ENCODE measurements at regions not wholly inside any gene's neighbourhood (a gene's known extent, or its start where the extent isn't known, plus 50 kb on each side); places are given as distances from the start of the nearest gene placed in this dataset.
"Not testable (repeated sequence)": the region's sequence is repeated elsewhere in the genome, so short reads cannot be mapped to it uniquely, and the experiment has no call there.

DNA sequence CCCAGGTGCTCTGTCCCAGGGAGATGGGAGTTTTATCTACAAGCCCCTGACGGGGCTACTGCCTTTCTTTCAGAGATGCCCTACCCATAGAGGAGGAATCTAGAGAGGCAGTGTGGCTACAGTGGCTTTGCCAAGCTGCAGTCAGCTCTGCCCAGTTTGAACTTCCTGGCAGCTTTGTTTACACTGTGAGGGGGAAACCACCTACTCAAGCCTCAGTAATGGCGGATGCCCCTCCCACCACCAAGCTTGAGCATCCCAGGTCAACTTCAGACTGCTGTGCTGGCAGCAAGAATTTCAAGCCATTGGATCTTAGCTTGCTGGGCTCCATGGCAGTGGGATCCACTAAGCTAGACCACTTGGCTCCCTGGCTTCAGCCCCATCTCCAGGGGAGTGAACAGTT is 53.1 kb upstream of the TMEM252 start:
- not testable (repeated sequence) for DNase-seq; ATAC-seq; H3K27me3 Mint-ChIP-seq; H3K4me3 Mint-ChIP-seq; H3K27ac Mint-ChIP-seq; H3K4me1 Mint-ChIP-seq; H3K36me3 Mint-ChIP-seq (ENCODE audit: low read depth); H3K9me3 Mint-ChIP-seq

DNA sequence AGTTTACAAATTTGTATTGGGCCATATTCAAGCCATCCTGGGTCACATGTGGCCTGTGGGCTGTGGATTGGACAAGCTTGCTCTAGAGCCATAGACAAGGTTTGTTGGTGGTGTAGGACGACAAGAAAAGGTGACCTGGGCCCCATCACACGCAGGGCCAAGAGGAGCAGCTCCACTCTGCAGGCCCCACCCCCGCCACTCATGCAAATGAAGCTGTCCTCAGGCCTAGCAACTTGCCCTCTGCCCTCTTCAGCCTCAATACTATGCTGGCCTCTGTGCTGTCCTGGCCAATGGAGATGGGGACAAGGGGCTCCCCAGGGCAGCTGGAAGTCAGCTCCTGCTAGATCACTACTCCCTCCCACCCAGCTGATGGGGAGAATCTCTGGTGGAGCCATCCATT is 55.2 kb upstream of the TMEM252 start:
- no peak for DNase-seq
- Mint-ChIP-seq H3K4me1 (peaks cover 2% of the 10 kb centered on the region), H3K36me3 (ENCODE audit: low read depth) (no peaks in the 10 kb centered on the region), H3K27me3 (peaks cover 11% of the 10 kb centered on the region), H3K4me3 (no peak overlapping the region), H3K9me3 (no peaks in the 10 kb centered on the region), H3K27ac (no peak overlapping the region)
- ATAC-seq, result no peak

DNA sequence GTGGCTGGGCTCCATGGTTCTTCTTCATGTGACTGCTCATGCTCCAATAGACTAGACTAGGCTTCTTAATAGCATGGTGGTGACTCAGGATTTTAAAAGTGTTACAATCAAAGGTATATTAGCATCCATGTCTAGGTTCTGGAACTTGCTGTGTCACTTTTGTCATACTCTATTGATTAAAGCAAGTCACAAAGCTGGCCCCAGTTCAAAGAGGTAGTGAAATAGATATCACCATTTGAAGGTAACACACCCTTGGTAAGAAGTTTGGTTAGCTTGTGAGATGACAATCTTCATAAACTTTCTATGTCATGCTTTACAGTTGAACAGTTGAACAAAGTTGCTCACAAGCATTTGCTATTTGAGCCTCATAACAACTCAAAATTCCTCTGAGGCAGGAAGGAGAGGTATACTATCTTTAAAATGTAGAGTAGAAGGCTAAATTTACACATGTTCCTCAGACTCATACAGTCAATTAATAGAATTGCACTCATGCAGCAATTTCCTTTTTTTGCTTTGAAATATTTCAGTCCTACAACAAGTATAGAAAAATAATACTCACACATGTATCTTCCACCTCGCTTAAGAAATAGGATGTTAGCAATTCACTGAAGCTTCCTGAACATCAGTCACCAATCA is 56.8 kb upstream of the TMEM252 start:
- no peaks in the 10 kb centered on the region for H3K9me3 Mint-ChIP-seq
- no peak overlapping the region for H3K27ac Mint-ChIP-seq
- H3K27me3 Mint-ChIP-seq, result peaks cover 13% of the 10 kb centered on the region
- DNase-seq (no peak), ATAC-seq (no peak)
- no peaks in the 10 kb centered on the region for H3K36me3 Mint-ChIP-seq (ENCODE audit: low read depth)
- H3K4me1 Mint-ChIP-seq, result peaks cover 2% of the 10 kb centered on the region
- H3K4me3 Mint-ChIP-seq, result no peak overlapping the region

DNA sequence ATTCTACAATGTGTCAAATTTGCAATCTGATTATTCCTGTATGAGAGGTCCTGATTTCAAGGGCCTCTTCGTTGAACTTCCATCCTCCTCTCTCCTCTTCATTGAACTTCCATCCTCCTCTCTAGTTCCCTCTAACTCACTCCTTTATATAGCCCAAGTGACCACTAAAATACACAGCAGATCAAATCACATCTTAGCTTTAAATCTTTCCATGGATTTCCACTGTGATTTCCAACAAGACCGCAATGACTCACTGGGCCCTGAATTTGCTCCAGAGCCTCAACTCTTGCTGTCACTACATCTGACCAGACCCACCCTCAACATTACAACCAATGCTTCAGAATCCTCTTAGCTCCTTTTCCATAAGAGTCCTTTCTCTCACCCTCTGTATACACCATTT is 59.1 kb upstream of the TMEM252 start:
- peaks cover 20% of the 10 kb centered on the region for H3K27me3 Mint-ChIP-seq
- ATAC-seq (no peak), DNase-seq (no peak)
- H3K36me3 Mint-ChIP-seq (ENCODE audit: low read depth), result no peaks in the 10 kb centered on the region
- H3K4me1 Mint-ChIP-seq, result peaks cover 2% of the 10 kb centered on the region
- H3K27ac Mint-ChIP-seq, result no peak overlapping the region
- H3K4me3 Mint-ChIP-seq, result no peak overlapping the region
- no peaks in the 10 kb centered on the region for H3K9me3 Mint-ChIP-seq

DNA sequence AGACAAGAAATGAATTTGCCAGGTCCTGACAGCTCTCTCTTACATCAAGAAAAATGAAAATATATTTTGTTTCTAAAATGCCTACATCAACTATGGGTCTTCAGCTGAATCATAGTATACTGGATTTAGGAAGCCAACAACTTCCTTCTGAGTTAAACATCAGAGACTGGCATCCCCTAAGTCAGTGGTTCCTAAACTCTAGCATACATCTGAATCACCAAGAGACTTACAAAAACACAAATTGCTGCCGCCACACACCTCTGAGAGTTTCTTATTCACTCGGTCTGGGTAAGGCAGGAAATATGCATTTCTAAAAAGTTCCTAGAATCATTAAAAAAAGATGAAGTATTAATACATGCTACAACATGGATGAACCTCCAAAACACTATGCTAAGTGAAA is 60.4 kb upstream of the TMEM252 start:
- DNase-seq (no peak), ATAC-seq (peak; percentile 36)
- H3K27me3 Mint-ChIP-seq, result peaks cover 20% of the 10 kb centered on the region
- H3K36me3 Mint-ChIP-seq (ENCODE audit: low read depth), result no peaks in the 10 kb centered on the region
- H3K9me3 Mint-ChIP-seq, result no peaks in the 10 kb centered on the region
- H3K4me1 Mint-ChIP-seq, result peaks cover 2% of the 10 kb centered on the region
- H3K27ac Mint-ChIP-seq, result no peak overlapping the region
- no peak overlapping the region for H3K4me3 Mint-ChIP-seq

DNA sequence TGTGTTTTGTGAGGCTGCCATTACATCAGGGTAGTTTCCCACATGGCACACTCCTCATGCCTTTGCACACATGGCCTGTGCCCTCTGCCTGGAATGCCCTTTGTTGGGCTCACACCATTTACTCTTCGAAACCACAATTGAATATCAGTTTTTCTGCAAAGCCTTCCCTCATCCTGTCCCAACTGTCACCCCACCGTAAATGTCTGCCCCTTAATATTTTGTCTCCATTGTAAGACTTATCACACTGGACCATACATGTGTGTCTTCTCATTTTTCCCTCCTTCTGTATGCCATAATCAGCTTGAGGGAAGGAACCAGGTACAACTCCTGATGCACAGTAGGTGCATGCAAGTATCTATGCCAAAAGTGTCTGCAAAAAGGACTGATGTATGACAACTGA is 62.7 kb upstream of the TMEM252 start:
- DNase-seq (no peak), ATAC-seq (no peak)
- Mint-ChIP-seq H3K36me3 (ENCODE audit: low read depth) (no peaks in the 10 kb centered on the region), H3K9me3 (no peaks in the 10 kb centered on the region), H3K4me3 (no peak overlapping the region), H3K4me1 (no peaks in the 10 kb centered on the region), H3K27me3 (peaks cover 20% of the 10 kb centered on the region), H3K27ac (no peak overlapping the region)

DNA sequence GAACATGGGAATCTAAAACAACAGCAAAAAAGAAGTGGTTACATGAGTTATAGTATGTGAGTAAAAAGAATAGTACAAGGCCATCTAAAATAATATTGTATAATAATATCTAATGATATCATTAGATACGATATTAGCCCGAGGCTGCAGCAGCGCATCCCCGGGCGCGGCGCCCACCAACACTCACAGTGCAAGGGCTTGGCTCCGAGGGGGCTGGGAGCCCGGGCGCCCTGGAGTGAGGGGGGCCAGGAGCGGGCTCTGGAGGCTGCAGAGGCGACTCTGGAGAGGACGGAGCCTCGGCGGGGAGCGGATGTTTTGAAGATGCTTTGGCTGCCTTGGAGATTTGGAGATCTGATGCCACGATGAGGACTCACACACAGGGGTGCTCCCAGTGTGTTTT is 68.1 kb upstream of the TMEM252 start:
- no peaks in the 10 kb centered on the region for H3K9me3 Mint-ChIP-seq
- no peak overlapping the region for H3K4me3 Mint-ChIP-seq
- peaks cover 3% of the 10 kb centered on the region for H3K27me3 Mint-ChIP-seq
- H3K36me3 Mint-ChIP-seq (ENCODE audit: low read depth), result no peaks in the 10 kb centered on the region
- ATAC-seq, result no peak
- no peaks in the 10 kb centered on the region for H3K4me1 Mint-ChIP-seq
- H3K27ac Mint-ChIP-seq, result no peak overlapping the region
- DNase-seq, result no peak

DNA sequence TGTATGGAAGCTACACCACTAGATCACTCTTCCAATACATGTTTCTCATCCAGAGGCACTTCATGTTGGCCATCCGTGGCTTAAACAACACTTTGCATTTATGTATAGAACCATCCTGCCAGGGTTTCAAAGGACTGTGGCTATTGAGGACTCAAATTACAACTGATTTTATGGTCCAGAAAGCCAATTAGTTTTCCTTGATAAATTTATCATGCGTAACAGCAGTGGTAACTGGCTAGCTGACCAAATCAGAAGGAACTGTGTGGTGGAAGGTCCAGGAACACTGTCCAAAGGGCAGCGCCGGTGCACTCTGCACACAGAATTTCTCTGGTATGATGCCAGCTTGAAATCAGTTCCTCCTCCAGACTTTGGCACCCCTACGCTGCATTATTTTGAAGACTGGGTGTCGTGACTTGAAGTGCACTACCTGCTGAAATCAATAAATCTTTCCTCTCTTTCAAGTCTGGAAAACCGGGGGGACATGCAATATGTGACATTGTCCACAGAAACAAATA is 69.3 kb upstream of the TMEM252 start:
- no peak overlapping the region for H3K4me3 Mint-ChIP-seq
- no peaks in the 10 kb centered on the region for H3K36me3 Mint-ChIP-seq (ENCODE audit: low read depth)
- DNase-seq (no peak), ATAC-seq (no peak)
- no peak overlapping the region for H3K27ac Mint-ChIP-seq
- no peaks in the 10 kb centered on the region for H3K9me3 Mint-ChIP-seq
- H3K4me1 Mint-ChIP-seq, result no peaks in the 10 kb centered on the region
- peaks cover 2% of the 10 kb centered on the region for H3K27me3 Mint-ChIP-seq

DNA sequence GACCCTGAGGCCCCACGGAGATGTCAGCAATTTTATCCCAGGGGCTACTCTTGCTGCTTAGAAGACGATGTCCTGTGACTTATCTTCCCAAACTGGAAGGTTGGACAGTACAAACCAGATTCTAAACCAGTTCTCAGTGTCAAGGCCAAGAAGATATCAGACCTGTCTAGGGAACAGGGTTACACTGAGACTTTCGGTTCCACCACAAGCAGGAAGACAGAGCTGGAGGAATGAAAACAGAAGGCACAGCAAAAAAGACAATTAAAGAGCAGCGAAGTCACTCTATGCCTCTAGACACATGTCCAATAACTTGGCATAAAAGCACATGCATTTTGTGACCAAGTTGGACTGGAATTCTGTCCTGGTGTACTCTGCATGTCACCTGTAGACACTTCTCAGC is 73.4 kb upstream of the TMEM252 start:
- H3K9me3 Mint-ChIP-seq, result peaks cover 4% of the 10 kb centered on the region
- H3K27me3 Mint-ChIP-seq, result peaks cover 2% of the 10 kb centered on the region
- H3K36me3 Mint-ChIP-seq (ENCODE audit: low read depth), result no peaks in the 10 kb centered on the region
- no peaks in the 10 kb centered on the region for H3K4me1 Mint-ChIP-seq
- H3K4me3 Mint-ChIP-seq, result no peak overlapping the region
- ATAC-seq, result no peak
- DNase-seq, result no peak
- H3K27ac Mint-ChIP-seq, result no peak overlapping the region

DNA sequence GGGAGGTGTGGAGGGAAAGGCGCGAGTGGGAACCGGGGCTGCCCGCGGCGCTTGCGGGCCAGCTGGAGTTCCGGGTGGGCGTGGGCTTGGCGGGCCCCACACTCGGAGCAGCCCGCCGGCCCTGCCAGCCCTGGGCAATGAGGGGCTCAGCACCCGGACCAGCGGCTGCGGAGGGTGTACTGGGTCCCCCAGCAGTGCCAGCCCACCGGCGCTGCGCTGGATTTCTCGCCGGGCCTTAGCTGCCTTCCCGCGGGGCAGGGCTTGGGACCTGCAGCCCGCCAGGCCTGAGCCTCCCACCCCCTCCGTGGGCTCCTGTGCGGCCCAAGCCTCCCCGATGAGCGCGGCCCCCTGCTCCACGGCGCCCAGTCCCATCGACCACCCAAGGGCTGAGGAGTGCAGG is 76.3 kb upstream of the TMEM252 start:
- not testable (repeated sequence) for H3K4me3 Mint-ChIP-seq, H3K4me1 Mint-ChIP-seq

DNA sequence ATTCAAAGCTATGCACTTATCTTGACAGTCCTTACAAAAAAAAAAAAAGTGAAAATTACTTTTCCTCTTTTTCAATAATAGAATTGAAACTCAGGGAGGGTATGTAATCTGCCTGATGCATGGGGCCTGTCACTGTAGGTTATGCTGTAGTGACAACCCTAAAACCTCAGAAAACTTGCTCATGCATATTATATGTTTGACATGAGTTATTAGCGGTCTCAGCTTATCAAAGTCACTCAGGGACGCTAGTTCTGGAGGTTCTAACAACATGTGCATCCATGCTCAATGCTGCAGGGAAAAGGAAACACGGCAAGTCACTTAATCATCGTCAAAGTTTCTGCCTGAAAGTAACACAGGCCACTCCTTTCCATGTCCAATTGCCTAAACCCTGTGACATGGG is 78.4 kb upstream of the TMEM252 start:
- Mint-ChIP-seq H3K36me3 (ENCODE audit: low read depth) (no peaks in the 10 kb centered on the region), H3K4me3 (no peak overlapping the region), H3K27ac (no peak overlapping the region), H3K27me3 (peaks cover 3% of the 10 kb centered on the region), H3K4me1 (no peaks in the 10 kb centered on the region), H3K9me3 (peaks cover 4% of the 10 kb centered on the region)
- ATAC-seq (no peak), DNase-seq (no peak)

More for the DNA sequence above, 76.3 kb upstream of the TMEM252 start:
- not testable (repeated sequence) for ATAC-seq; H3K27ac Mint-ChIP-seq; H3K9me3 Mint-ChIP-seq; H3K36me3 Mint-ChIP-seq (ENCODE audit: low read depth); DNase-seq; H3K27me3 Mint-ChIP-seq

DNA sequence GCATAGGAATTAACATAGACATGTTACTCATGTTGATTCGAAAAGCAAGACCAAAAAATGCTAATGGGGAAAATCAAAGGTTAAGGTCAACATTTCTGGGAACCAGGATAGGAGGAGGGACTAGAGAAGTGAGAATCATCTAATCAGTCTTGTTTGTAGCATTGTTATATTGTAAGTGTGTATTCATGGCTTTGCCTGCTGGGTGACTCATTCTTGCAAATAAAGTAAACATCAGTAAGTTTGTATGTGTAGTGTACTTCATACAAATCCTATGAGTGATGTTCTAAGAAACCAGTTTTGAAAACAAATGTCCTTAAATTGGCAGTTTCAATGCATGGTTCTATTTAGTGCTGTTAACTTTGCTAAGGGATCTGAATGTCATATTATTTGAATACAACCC is 79.0 kb upstream of the TMEM252 start:
- Mint-ChIP-seq H3K9me3 (peaks cover 4% of the 10 kb centered on the region), H3K4me3 (no peak overlapping the region), H3K27me3 (peaks cover 3% of the 10 kb centered on the region), H3K36me3 (ENCODE audit: low read depth) (no peaks in the 10 kb centered on the region), H3K4me1 (no peaks in the 10 kb centered on the region), H3K27ac (no peak overlapping the region)
- ATAC-seq (no peak), DNase-seq (no peak)

DNA sequence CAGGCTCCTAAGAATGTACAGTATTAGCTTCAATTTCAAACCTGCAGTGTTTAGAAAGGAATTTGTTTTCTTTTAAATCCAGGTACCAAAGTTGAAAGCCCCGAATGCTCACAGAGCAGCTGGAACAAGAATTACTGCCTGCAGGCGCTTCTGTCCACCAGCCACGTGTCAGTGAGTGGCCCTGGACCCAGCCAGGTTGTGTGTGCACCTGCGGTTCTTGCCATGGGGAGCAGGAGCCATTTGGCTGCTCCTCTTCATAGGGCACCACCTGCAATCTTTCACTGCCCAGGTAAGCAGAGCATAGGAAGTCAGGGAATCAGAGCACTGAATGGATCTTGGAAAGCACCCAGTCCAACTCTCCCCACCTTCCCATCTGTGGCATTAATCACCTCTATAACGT is 79.5 kb upstream of the PIP5K1B start:
- H3K4me3 Mint-ChIP-seq, result no peak overlapping the region

DNA sequence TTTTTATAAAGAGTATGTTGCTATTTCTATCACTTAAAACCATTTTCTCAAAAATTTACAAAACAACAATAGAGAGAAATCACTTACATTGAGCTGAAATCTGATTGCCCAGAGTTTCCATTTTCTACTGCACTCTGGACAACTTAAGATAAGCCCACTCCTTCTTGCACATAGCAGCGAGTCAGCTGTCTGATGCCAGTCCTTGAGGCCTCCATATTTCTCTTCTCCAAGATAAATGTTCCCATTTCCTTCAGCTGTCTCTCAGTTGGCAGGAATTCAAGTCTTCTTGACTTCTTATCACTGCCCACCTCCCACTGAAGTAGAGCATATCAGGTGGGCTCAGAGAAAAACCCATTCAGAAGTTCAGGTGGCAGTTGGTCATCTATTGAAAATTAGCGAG is 78.5 kb upstream of the PIP5K1B start:
- no peaks in the 10 kb centered on the region for H3K4me1 Mint-ChIP-seq
- no peaks in the 10 kb centered on the region for H3K9me3 Mint-ChIP-seq
- no peak for ATAC-seq
- DNase-seq, result no peak
- H3K4me3 Mint-ChIP-seq, result no peak overlapping the region
- no peaks in the 10 kb centered on the region for H3K36me3 Mint-ChIP-seq (ENCODE audit: low read depth)
- H3K27ac Mint-ChIP-seq, result no peak overlapping the region
- peaks cover 2% of the 10 kb centered on the region for H3K27me3 Mint-ChIP-seq

More for the DNA sequence above, 79.5 kb upstream of the PIP5K1B start:
- ATAC-seq (no peak), DNase-seq (no peak)
- peaks cover 2% of the 10 kb centered on the region for H3K27me3 Mint-ChIP-seq
- no peak overlapping the region for H3K27ac Mint-ChIP-seq
- no peaks in the 10 kb centered on the region for H3K36me3 Mint-ChIP-seq (ENCODE audit: low read depth)
- no peaks in the 10 kb centered on the region for H3K9me3 Mint-ChIP-seq
- no peaks in the 10 kb centered on the region for H3K4me1 Mint-ChIP-seq

DNA sequence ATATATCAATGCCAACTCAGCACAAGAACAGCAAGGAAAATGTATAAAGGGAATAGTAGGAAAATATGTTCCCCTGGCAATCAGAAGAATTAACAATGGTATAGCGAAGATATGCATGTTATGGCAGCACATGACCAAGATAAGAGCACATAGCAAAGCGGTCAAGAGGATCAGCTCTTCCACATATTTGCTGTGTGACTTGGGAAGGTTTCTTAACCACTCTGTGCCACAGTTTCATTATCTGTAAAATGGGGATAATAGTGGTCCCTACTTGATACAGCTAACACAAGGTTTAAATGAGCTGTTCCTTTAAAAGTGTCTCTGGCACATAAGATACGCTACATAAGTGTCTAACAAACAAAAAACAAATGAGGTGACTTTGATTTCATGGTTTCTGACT is 77.9 kb upstream of the PIP5K1B start:
- Mint-ChIP-seq H3K27me3 (peaks cover 2% of the 10 kb centered on the region), H3K4me3 (no peak overlapping the region), H3K4me1 (no peaks in the 10 kb centered on the region), H3K36me3 (ENCODE audit: low read depth) (no peaks in the 10 kb centered on the region), H3K27ac (no peak overlapping the region), H3K9me3 (no peaks in the 10 kb centered on the region)
- ATAC-seq (no peak), DNase-seq (no peak)

DNA sequence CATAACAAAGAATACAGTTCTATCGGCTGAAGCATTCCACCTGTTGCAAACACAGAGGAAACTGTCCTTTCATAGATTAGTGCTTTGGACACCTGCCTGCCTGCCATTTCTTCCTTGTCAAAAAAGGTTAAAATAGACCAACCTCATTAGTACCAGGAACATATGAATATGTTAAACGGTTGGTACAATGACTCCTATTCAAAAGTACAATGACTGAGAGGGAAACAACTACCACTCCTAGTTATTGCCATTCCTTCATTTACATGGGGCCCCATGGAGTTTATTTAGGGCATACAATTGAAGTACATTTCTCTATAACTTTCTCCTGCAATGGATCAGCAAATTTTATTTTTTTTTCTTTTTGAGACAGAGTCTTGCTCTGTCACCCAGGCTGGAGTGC is 77.4 kb upstream of the PIP5K1B start:
- Mint-ChIP-seq H3K9me3 (no peaks in the 10 kb centered on the region), H3K27ac (no peak overlapping the region), H3K27me3 (peaks cover 2% of the 10 kb centered on the region), H3K4me1 (no peaks in the 10 kb centered on the region), H3K4me3 (no peak overlapping the region), H3K36me3 (ENCODE audit: low read depth) (no peaks in the 10 kb centered on the region)
- ATAC-seq, result no peak
- no peak for DNase-seq
